Body of pancreas (tissue), 4 donors: ENCODE measurements at regions not wholly inside any gene's neighbourhood (a gene's known extent, or its start where the extent isn't known, plus 50 kb on each side); places are given as distances from the start of the nearest gene placed in this dataset.

ENCODE experiments used
- ATAC-seq: fragments of 150-250 bp; one replicate; pipeline ENCODE4 v1.9.1; 2016
- DNase-seq, 4 donors: peaks; one replicate each; pipeline ENCODE4 v3.0.0-alpha.2; 2019
- H3K27ac ChIP-seq, 4 donors: fragments of 200-600 bp; sonication (generic); 1 replicate in 3 of 4; 2 replicates in 1 of 4; pipeline versions ENCODE4 v1.5.1 to v1.6.1; 2016 to 2019; ENCODE audit warnings: mild to moderate bottlenecking in 1 of 4, mixed read lengths in 1 of 4, moderate library complexity in 1 of 4
- H3K27me3 ChIP-seq, 2 donors: fragments of 200-600 bp; sonication (generic); one replicate each; pipeline ENCODE4 v1.6.0; 2016; ENCODE audit warnings: mild to moderate bottlenecking in 1 of 2
- H3K36me3 ChIP-seq, 2 donors: fragments of 200-600 bp; sonication (generic); replicated peaks in 1 of 2; 2 replicates each; pipeline ENCODE4 v1.5.1; 2016; ENCODE audit warnings: low read depth in 2 of 2; ENCODE audit not compliant: insufficient read depth in 1 of 2
- H3K4me1 ChIP-seq: fragments of 200-600 bp; sonication (generic); one replicate; pipeline ENCODE4 v1.6.0; 2016
- H3K4me3 ChIP-seq, 2 donors: fragments of 200-600 bp; sonication (generic); 1 replicate in 1 of 2; 2 replicates in 1 of 2; pipeline ENCODE4 v1.5.1; 2016 to 2019
- H3K9me3 ChIP-seq, 3 donors: fragments of 200-600 bp; sonication (generic); 1 replicate in 2 of 3; 2 replicates in 1 of 3; pipeline ENCODE4 v1.5.1; 2016
- CTCF ChIP-seq, 7 experiments: fragments of 450-650 bp in 4 of 7; fragments of 200-600 bp in 3 of 7; sonication (generic) in 3 of 7; IDR thresholded peaks; one replicate each; pipeline ENCODE4 v1.5.1; 2016 to 2019; ENCODE audit warnings: antibody characterized with exemption in 7 of 7
- POLR2A ChIP-seq, 3 donors: fragments of 450-650 bp; IDR thresholded peaks; one replicate each; pipeline ENCODE4 v1.6.1; 2016; ENCODE audit warnings: antibody characterized with exemption in 3 of 3, mild to moderate bottlenecking in 2 of 3
- WGBS, 2 donors: methylation state at CpG; one replicate each; pipeline ENCODE4 v1.1.5; 2017; 5-methylcytosine and 5-hydroxymethylcytosine counted together
- intact Hi-C: fragments of 100-400 bp; cut with DNase I; formaldehyde crosslinking; loops from one replicate; pipeline ENCODE4 v1.15.1; 2023

- intact Hi-C loops, result no loop called here
- peaks cover 2% of the 10 kb centered on the region for H3K4me1 ChIP-seq
- no peaks in the 10 kb centered on the region for H3K9me3 ChIP-seq
- no peak for TF ChIP-seq CTCF (IDR thresholded peaks at IDR 0.05)
- ATAC-seq (no peak), DNase-seq (no peak)
- H3K4me3 ChIP-seq, result no peak overlapping the region
- 80 to 82% methylated on average over 12 to 13 of the region's 13 CpGs for WGBS, 2 donors
- H3K27ac ChIP-seq, result no peak overlapping the region
- no peaks in the 10 kb centered on the region for H3K36me3 ChIP-seq
- no peaks in the 10 kb centered on the region for H3K27me3 ChIP-seq
Measured at GRCh38 chr20:50354721-50355589, 155.2 kb upstream of the PTPN1 start.

- intact Hi-C loops, result no loop called here
Measured at GRCh38 chr20:50355590-50356524, 154.3 kb upstream of the PTPN1 start.

GRCh38 chr20:50356525-50356885 is 153.7 kb upstream of the PTPN1 start:
- intact Hi-C loops, result no loop called here
- Histone ChIP-seq H3K4me1 (peaks cover 6% of the 10 kb centered on the region), H3K27me3 (no peaks in the 10 kb centered on the region), H3K9me3 (no peaks in the 10 kb centered on the region), H3K27ac (no peak overlapping the region), H3K4me3 (no peak overlapping the region), H3K36me3 (no peaks in the 10 kb centered on the region)
- no peak for ATAC-seq
- DNase-seq, result no peak
- TF ChIP-seq CTCF (IDR thresholded peaks at IDR 0.05) (no peak), POLR2A (IDR thresholded peaks at IDR 0.05) (no peak)
- WGBS, 2 donors, result 67 to 71% methylated on average over 14 of the region's 14 CpGs

More at GRCh38 chr20:50355590-50356524, 154.3 kb upstream of the PTPN1 start:
- WGBS, 2 donors, result 70 to 83% methylated on average over 12 of the region's 12 CpGs
- Histone ChIP-seq H3K27ac (no peak overlapping the region), H3K4me3 (no peak overlapping the region), H3K9me3 (no peaks in the 10 kb centered on the region), H3K27me3 (no peaks in the 10 kb centered on the region), H3K36me3 (no peaks in the 10 kb centered on the region), H3K4me1 (peaks cover 6% of the 10 kb centered on the region)
- no peak for DNase-seq
- no peak for ATAC-seq
- TF ChIP-seq POLR2A (IDR thresholded peaks at IDR 0.05) (no peak), CTCF (IDR thresholded peaks at IDR 0.05) (no peak)

- TF ChIP-seq POLR2A (IDR thresholded peaks at IDR 0.05), result no peak
- no peak for TF ChIP-seq CTCF (IDR thresholded peaks at IDR 0.05)
- no peaks in the 10 kb centered on the region for H3K9me3 ChIP-seq
- no peaks in the 10 kb centered on the region for H3K27me3 ChIP-seq
- DNase-seq, result no peak
- H3K36me3 ChIP-seq, result no peaks in the 10 kb centered on the region
- 84 to 93% methylated on average over 12 to 16 of the region's 16 CpGs for WGBS, 2 donors
- intact Hi-C loops, result no loop called here
- H3K27ac ChIP-seq, result no peak overlapping the region
- H3K4me1 ChIP-seq, result peaks cover 6% of the 10 kb centered on the region
- no peak overlapping the region for H3K4me3 ChIP-seq
- no peak for ATAC-seq
Measured at GRCh38 chr20:50356962-50357782, 153.0 kb upstream of the PTPN1 start.
